H1 (cell line): ENCODE measurements at regions not wholly inside any gene's neighbourhood (a gene's known extent, or its start where the extent isn't known, plus 50 kb on each side); places are given as distances from the start of the nearest gene placed in this dataset.

Experiments
- CHD1 ChIP-seq: IDR thresholded peaks from 2 replicates; pipeline ENCODE4 v1.6.1; 2012; ENCODE audit warnings: low read depth, low read length, improper control_type of control experiment
- EGR1 ChIP-seq: IDR thresholded peaks from 2 replicates; pipeline ENCODE4 v1.6.1; 2011; ENCODE audit warnings: low read depth, low read length, borderline replicate concordance
- EZH2 ChIP-seq: fragments of 200-600 bp; sonication (generic); IDR thresholded peaks from 2 replicates; pipeline ENCODE4 v1.7.1; 2012; ENCODE audit warnings: low read depth, mild to moderate bottlenecking, moderate library complexity, low read length, inconsistent platforms; ENCODE audit not compliant: severe bottlenecking
- KDM5A ChIP-seq: fragments of 200-600 bp; IDR thresholded peaks from 2 replicates; pipeline ENCODE4 v1.7.1; 2012; ENCODE audit warnings: mild to moderate bottlenecking, low read length, inconsistent platforms, mixed read lengths
- POLR2A ChIP-seq, 2 experiments: IDR thresholded peaks; 1 replicate in 1 of 2; 2 replicates in 1 of 2; pipeline ENCODE4 v1.6.1; 2011; ENCODE audit warnings: low read depth in 2 of 2, low read length in 2 of 2, mild to moderate bottlenecking in 2 of 2; ENCODE audit errors: control extremely low read depth in 1 of 2
- POLR2AphosphoS5 ChIP-seq: IDR thresholded peaks from 2 replicates; pipeline ENCODE4 v1.6.1; 2011; ENCODE audit warnings: low read depth, low read length
- TAF7 ChIP-seq: optimal IDR thresholded peaks from 2 replicates; pipeline ENCODE3; 2011; ENCODE audit warnings: low read depth, mild to moderate bottlenecking, inconsistent platforms, low read length, moderate library complexity, borderline replicate concordance
- TCF12 ChIP-seq: IDR thresholded peaks from 2 replicates; pipeline ENCODE4 v1.6.1; 2011; ENCODE audit warnings: low read depth, mild to moderate bottlenecking, low read length
- YY1 ChIP-seq: IDR thresholded peaks from 2 replicates; pipeline ENCODE4 v1.6.1; 2011; ENCODE audit warnings: low read depth, mild to moderate bottlenecking, low read length
- ZNF274 ChIP-seq: IDR thresholded peaks from 2 replicates; pipeline ENCODE4 v1.7.0; 2012; ENCODE audit warnings: low read length, borderline replicate concordance; ENCODE audit errors: extremely low read depth
- TF ChIP-seq, protein P1 (sequence below), 3 experiments: IDR thresholded peaks; 1 replicate in 2 of 3; 2 replicates in 1 of 3; pipeline versions ENCODE4 v1.5.1 to v1.6.1; 2011; ENCODE audit warnings: low read length in 3 of 3, mild to moderate bottlenecking in 3 of 3, inconsistent platforms in 2 of 3, low read depth in 1 of 3, moderate library complexity in 1 of 3; ENCODE audit not compliant: insufficient read depth in 1 of 3; ENCODE audit errors: control extremely low read depth in 1 of 3
- TF ChIP-seq, protein P2 (sequence below): IDR thresholded peaks from 2 replicates; pipeline ENCODE4 v1.6.1; 2011; ENCODE audit warnings: low read length, improper control_type of control experiment
- TF ChIP-seq, protein P3 (sequence below): fragments of 300-600 bp; sonication (generic); IDR thresholded peaks from 2 replicates; pipeline ENCODE4 v1.7.1; 2012; ENCODE audit warnings: low read length, moderate library complexity, mild to moderate bottlenecking, inconsistent platforms; ENCODE audit not compliant: insufficient replicate concordance

DNA sequence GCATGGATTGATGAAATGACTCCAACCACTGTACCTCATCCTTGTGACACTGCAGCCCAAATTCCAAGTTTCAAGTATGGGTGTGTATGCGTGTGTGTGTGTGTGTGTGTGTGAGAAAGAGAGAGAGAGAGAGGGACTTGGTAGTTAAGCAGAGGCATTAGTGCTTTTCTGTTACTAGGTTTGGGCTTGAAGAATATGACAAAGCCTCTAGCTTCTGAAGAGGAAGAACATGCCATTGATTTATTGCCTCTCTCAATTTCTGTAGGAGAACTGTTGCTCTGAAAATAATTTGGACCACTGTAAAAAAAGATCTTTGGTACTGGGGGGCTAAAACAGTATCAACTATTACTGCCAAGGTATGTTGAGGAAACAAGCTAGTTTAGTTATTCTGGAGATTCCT is 139.2 kb downstream of the AQP9 start:
- TF ChIP-seq, protein P1, sequence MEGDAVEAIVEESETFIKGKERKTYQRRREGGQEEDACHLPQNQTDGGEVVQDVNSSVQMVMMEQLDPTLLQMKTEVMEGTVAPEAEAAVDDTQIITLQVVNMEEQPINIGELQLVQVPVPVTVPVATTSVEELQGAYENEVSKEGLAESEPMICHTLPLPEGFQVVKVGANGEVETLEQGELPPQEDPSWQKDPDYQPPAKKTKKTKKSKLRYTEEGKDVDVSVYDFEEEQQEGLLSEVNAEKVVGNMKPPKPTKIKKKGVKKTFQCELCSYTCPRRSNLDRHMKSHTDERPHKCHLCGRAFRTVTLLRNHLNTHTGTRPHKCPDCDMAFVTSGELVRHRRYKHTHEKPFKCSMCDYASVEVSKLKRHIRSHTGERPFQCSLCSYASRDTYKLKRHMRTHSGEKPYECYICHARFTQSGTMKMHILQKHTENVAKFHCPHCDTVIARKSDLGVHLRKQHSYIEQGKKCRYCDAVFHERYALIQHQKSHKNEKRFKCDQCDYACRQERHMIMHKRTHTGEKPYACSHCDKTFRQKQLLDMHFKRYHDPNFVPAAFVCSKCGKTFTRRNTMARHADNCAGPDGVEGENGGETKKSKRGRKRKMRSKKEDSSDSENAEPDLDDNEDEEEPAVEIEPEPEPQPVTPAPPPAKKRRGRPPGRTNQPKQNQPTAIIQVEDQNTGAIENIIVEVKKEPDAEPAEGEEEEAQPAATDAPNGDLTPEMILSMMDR (IDR thresholded peaks at IDR 0.05; ENCODE audit: control extremely low read depth in 1 of 3, insufficient read depth in 1 of 3, low read depth in 1 of 3, low read length in 3 of 3): no peak
- TF ChIP-seq TAF7 (no peak), POLR2A (IDR thresholded peaks at IDR 0.05; ENCODE audit: control extremely low read depth in 1 of 2, low read depth in 2 of 2, low read length in 2 of 2) (no peak), CHD1 (no peak), EGR1 (no peak), EZH2 (no peak), ZNF274 (no peak), YY1 (no peak), KDM5A (no peak), POLR2AphosphoS5 (no peak), TCF12 (no peak)
- TF ChIP-seq, protein P2, sequence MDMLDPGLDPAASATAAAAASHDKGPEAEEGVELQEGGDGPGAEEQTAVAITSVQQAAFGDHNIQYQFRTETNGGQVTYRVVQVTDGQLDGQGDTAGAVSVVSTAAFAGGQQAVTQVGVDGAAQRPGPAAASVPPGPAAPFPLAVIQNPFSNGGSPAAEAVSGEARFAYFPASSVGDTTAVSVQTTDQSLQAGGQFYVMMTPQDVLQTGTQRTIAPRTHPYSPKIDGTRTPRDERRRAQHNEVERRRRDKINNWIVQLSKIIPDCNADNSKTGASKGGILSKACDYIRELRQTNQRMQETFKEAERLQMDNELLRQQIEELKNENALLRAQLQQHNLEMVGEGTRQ: no peak
- TF ChIP-seq, protein P3, sequence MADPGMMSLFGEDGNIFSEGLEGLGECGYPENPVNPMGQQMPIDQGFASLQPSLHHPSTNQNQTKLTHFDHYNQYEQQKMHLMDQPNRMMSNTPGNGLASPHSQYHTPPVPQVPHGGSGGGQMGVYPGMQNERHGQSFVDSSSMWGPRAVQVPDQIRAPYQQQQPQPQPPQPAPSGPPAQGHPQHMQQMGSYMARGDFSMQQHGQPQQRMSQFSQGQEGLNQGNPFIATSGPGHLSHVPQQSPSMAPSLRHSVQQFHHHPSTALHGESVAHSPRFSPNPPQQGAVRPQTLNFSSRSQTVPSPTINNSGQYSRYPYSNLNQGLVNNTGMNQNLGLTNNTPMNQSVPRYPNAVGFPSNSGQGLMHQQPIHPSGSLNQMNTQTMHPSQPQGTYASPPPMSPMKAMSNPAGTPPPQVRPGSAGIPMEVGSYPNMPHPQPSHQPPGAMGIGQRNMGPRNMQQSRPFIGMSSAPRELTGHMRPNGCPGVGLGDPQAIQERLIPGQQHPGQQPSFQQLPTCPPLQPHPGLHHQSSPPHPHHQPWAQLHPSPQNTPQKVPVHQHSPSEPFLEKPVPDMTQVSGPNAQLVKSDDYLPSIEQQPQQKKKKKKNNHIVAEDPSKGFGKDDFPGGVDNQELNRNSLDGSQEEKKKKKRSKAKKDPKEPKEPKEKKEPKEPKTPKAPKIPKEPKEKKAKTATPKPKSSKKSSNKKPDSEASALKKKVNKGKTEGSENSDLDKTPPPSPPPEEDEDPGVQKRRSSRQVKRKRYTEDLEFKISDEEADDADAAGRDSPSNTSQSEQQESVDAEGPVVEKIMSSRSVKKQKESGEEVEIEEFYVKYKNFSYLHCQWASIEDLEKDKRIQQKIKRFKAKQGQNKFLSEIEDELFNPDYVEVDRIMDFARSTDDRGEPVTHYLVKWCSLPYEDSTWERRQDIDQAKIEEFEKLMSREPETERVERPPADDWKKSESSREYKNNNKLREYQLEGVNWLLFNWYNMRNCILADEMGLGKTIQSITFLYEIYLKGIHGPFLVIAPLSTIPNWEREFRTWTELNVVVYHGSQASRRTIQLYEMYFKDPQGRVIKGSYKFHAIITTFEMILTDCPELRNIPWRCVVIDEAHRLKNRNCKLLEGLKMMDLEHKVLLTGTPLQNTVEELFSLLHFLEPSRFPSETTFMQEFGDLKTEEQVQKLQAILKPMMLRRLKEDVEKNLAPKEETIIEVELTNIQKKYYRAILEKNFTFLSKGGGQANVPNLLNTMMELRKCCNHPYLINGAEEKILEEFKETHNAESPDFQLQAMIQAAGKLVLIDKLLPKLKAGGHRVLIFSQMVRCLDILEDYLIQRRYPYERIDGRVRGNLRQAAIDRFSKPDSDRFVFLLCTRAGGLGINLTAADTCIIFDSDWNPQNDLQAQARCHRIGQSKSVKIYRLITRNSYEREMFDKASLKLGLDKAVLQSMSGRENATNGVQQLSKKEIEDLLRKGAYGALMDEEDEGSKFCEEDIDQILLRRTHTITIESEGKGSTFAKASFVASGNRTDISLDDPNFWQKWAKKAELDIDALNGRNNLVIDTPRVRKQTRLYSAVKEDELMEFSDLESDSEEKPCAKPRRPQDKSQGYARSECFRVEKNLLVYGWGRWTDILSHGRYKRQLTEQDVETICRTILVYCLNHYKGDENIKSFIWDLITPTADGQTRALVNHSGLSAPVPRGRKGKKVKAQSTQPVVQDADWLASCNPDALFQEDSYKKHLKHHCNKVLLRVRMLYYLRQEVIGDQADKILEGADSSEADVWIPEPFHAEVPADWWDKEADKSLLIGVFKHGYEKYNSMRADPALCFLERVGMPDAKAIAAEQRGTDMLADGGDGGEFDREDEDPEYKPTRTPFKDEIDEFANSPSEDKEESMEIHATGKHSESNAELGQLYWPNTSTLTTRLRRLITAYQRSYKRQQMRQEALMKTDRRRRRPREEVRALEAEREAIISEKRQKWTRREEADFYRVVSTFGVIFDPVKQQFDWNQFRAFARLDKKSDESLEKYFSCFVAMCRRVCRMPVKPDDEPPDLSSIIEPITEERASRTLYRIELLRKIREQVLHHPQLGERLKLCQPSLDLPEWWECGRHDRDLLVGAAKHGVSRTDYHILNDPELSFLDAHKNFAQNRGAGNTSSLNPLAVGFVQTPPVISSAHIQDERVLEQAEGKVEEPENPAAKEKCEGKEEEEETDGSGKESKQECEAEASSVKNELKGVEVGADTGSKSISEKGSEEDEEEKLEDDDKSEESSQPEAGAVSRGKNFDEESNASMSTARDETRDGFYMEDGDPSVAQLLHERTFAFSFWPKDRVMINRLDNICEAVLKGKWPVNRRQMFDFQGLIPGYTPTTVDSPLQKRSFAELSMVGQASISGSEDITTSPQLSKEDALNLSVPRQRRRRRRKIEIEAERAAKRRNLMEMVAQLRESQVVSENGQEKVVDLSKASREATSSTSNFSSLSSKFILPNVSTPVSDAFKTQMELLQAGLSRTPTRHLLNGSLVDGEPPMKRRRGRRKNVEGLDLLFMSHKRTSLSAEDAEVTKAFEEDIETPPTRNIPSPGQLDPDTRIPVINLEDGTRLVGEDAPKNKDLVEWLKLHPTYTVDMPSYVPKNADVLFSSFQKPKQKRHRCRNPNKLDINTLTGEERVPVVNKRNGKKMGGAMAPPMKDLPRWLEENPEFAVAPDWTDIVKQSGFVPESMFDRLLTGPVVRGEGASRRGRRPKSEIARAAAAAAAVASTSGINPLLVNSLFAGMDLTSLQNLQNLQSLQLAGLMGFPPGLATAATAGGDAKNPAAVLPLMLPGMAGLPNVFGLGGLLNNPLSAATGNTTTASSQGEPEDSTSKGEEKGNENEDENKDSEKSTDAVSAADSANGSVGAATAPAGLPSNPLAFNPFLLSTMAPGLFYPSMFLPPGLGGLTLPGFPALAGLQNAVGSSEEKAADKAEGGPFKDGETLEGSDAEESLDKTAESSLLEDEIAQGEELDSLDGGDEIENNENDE: no peak
